WTC11 (cell line): ENCODE measurements at regions not wholly inside any gene's neighbourhood (a gene's known extent, or its start where the extent isn't known, plus 50 kb on each side); places are given as distances from the start of the nearest gene placed in this dataset.
"Not testable (repeated sequence)": the region's sequence is repeated elsewhere in the genome, so short reads cannot be mapped to it uniquely, and the experiment has no call there.

Source experiments
- CTCF ChIP-seq: fragments of 200-600 bp; IDR thresholded peaks from 2 replicates; pipeline ENCODE4 v1.8.0; 2022; ENCODE audit warnings: antibody characterized with exemption
- JUN ChIP-seq: sonication (generic); formaldehyde crosslinking; IDR thresholded peaks from 2 replicates; pipeline ENCODE4 v1.8.0; 2023; ENCODE audit warnings: mild to moderate bottlenecking, missing genetic modification reagents
- ZNF232 ChIP-seq: sonication (generic); formaldehyde crosslinking; IDR thresholded peaks from 2 replicates; pipeline ENCODE4 v1.8.0; 2022; ENCODE audit warnings: mild to moderate bottlenecking, missing genetic modification reagents

- not testable (repeated sequence) for TF ChIP-seq CTCF; JUN (CRISPR knock-in tag); ZNF232
Observed at GRCh38 chr12:88667615-88668014, 87.3 kb upstream of the KITLG start.
